Peyer's patch (tissue), 4 donors: ENCODE measurements at regions not wholly inside any gene's neighbourhood (a gene's known extent, or its start where the extent isn't known, plus 50 kb on each side); places are given as distances from the start of the nearest gene placed in this dataset.

Experiments used
- POLR2A ChIP-seq, 2 donors: fragments of 450-650 bp; IDR thresholded peaks; one replicate each; pipeline ENCODE4 v1.5.1; 2017; ENCODE audit warnings: antibody characterized with exemption in 2 of 2, mild to moderate bottlenecking in 2 of 2, moderate library complexity in 2 of 2
- TF ChIP-seq, protein P1 (sequence below), 6 experiments: fragments of 450-650 bp in 4 of 6; fragments of 200-600 bp in 2 of 6; sonication (generic) in 1 of 6; IDR thresholded peaks; one replicate each; pipeline ENCODE4 v1.5.1; 2017 to 2019; ENCODE audit warnings: antibody characterized with exemption in 6 of 6, mild to moderate bottlenecking in 3 of 6, moderate library complexity in 1 of 6

- TF ChIP-seq, protein P1, sequence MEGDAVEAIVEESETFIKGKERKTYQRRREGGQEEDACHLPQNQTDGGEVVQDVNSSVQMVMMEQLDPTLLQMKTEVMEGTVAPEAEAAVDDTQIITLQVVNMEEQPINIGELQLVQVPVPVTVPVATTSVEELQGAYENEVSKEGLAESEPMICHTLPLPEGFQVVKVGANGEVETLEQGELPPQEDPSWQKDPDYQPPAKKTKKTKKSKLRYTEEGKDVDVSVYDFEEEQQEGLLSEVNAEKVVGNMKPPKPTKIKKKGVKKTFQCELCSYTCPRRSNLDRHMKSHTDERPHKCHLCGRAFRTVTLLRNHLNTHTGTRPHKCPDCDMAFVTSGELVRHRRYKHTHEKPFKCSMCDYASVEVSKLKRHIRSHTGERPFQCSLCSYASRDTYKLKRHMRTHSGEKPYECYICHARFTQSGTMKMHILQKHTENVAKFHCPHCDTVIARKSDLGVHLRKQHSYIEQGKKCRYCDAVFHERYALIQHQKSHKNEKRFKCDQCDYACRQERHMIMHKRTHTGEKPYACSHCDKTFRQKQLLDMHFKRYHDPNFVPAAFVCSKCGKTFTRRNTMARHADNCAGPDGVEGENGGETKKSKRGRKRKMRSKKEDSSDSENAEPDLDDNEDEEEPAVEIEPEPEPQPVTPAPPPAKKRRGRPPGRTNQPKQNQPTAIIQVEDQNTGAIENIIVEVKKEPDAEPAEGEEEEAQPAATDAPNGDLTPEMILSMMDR (IDR thresholded peaks at IDR 0.05), result no peak
- TF ChIP-seq POLR2A (IDR thresholded peaks at IDR 0.05), result no peak
Measured at GRCh38 chr9:119959846-119960545, 590.8 kb upstream of the BRINP1 start.
